ENCODE measurements at regions not wholly inside any gene's neighbourhood (a gene's known extent, or its start where the extent isn't known, plus 50 kb on each side); places are given as distances from the start of the nearest gene placed in this dataset.

DNA sequence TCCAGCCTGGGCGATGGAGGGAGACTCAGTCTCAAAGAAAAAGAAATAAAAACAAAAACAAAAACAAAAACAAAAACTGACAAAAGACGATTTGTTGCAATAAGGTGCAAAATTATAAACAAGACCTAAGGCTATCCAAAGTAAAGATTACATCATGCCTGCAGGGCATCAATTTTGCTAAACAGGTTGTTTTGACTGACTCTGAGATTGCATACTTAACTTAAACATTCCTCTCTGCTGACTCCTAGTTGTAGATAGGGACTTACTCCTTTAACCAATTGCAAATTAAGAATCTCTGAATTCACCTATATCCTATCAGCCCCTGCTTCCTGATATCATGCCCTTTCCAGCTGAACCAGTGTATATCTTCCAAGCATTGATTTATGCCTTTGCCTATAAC lies 2687.3 kb downstream of the PCDH7 start:
- TF ChIP-seq, protein P1, sequence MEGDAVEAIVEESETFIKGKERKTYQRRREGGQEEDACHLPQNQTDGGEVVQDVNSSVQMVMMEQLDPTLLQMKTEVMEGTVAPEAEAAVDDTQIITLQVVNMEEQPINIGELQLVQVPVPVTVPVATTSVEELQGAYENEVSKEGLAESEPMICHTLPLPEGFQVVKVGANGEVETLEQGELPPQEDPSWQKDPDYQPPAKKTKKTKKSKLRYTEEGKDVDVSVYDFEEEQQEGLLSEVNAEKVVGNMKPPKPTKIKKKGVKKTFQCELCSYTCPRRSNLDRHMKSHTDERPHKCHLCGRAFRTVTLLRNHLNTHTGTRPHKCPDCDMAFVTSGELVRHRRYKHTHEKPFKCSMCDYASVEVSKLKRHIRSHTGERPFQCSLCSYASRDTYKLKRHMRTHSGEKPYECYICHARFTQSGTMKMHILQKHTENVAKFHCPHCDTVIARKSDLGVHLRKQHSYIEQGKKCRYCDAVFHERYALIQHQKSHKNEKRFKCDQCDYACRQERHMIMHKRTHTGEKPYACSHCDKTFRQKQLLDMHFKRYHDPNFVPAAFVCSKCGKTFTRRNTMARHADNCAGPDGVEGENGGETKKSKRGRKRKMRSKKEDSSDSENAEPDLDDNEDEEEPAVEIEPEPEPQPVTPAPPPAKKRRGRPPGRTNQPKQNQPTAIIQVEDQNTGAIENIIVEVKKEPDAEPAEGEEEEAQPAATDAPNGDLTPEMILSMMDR (IDR thresholded peaks at IDR 0.05) = no peak
- no peak for TF ChIP-seq POLR2A (IDR thresholded peaks at IDR 0.05)
